Prostate gland (tissue), 2 donors: ENCODE measurements at regions not wholly inside any gene's neighbourhood (a gene's known extent, or its start where the extent isn't known, plus 50 kb on each side); places are given as distances from the start of the nearest gene placed in this dataset.
"Not testable (repeated sequence)": the region's sequence is repeated elsewhere in the genome, so short reads cannot be mapped to it uniquely, and the experiment has no call there.

Source experiments
- DNase-seq: peaks from one replicate; pipeline ENCODE4 v3.0.0-alpha.2; 2019; ENCODE audit warnings: low spot score
- H3K27ac ChIP-seq, 2 donors: fragments of 200-600 bp; sonication (generic); 2 replicates each; pipeline ENCODE4 v1.5.1; 2017 to 2019
- H3K27me3 ChIP-seq: fragments of 200-600 bp; sonication (generic); replicated peaks from 2 replicates; pipeline ENCODE4 v1.5.1; 2019; ENCODE audit not compliant: insufficient read depth
- H3K36me3 ChIP-seq, 2 donors: fragments of 200-600 bp; sonication (generic); 1 replicate in 1 of 2; 2 replicates in 1 of 2; pipeline versions ENCODE4 v1.5.1 to v1.8.1; 2017 to 2019
- H3K4me1 ChIP-seq: fragments of 200-600 bp; sonication (generic); replicated peaks from 2 replicates; pipeline ENCODE4 v1.5.1; 2019
- H3K4me3 ChIP-seq, 2 donors: fragments of 200-600 bp; sonication (generic); 2 replicates each; pipeline ENCODE4 v1.5.1; 2017 to 2019
- H3K9me3 ChIP-seq: fragments of 200-600 bp; sonication (generic); 2 replicates; pipeline ENCODE4 v1.5.1; 2017
- POLR2A ChIP-seq: fragments of 450-650 bp; IDR thresholded peaks from one replicate; pipeline ENCODE4 v1.6.1; 2016; ENCODE audit warnings: antibody characterized with exemption, mild to moderate bottlenecking
- POLR2AphosphoS5 ChIP-seq: sonication (generic); formaldehyde crosslinking; IDR thresholded peaks from one replicate; pipeline ENCODE4 v1.6.1; 2017; ENCODE audit warnings: antibody characterized with exemption
- WGBS: methylation state at CpG from one replicate; pipeline ENCODE4 v1.1.5; 2018; 5-methylcytosine and 5-hydroxymethylcytosine counted together
- intact Hi-C: fragments of 100-400 bp; cut with DNase I; formaldehyde crosslinking; loops from one replicate; pipeline ENCODE4 v1.14.2; 2022
- TF ChIP-seq, protein P1 (sequence below), 4 experiments: fragments of 200-600 bp in 2 of 4; fragments of 450-650 bp in 2 of 4; sonication (generic) in 2 of 4; IDR thresholded peaks; 1 replicate in 3 of 4; 2 replicates in 1 of 4; pipeline ENCODE4 v1.5.1; 2016 to 2019; ENCODE audit warnings: antibody characterized with exemption in 4 of 4, mild to moderate bottlenecking in 2 of 4, moderate library complexity in 2 of 4

DNA sequence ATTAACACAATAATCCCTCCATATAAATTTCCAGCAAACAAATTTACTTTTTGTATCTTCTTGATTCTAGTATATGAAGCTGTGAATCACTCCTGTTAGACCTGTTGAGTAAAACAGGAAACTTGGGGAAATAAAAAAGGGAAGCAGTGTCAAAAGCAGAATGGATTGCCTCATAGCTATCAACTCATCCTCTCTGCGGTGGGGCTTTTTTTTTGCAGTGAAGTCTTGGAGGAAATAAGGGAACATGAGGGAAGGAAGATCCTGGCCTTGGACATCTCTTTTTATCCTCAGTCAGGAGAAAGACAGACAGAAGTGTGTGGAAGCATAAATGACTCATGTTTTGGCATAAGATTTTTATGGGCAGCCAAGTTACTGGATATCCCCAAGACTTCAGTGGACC lies 332.5 kb downstream of the TFAP2A start:
- DNase-seq: no peak
- Histone ChIP-seq H3K4me3 (no peak overlapping the region), H3K36me3 (no peaks in the 10 kb centered on the region), H3K27ac (no peak overlapping the region), H3K27me3 (no peaks in the 10 kb centered on the region), H3K4me1 (no peaks in the 10 kb centered on the region), H3K9me3 (no peaks in the 10 kb centered on the region)
- WGBS: 64% methylated on average over 1 of the region's 1 CpG
- TF ChIP-seq POLR2AphosphoS5: no peak
- intact Hi-C loops: no loop called here

DNA sequence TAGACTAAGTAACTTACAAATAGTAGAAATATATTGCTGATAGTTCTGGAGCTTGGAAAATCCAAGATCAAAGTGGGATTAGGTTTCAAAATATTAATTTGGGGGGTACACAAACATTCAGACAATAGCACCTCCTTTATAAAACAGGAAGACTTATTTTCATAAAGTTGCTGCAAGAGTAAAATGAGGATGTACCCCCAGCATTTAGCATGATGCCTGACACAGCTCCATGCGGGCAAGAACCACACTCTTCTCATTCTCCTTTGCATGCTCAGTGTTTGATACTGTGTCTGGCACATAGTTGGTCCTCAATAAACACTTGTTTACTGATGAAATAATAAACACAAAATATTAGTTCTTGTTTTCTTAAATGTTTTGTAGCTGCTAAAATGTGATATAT lies 332.9 kb downstream of the TFAP2A start:
- no peaks in the 10 kb centered on the region for H3K36me3 ChIP-seq
- H3K4me3 ChIP-seq: no peak overlapping the region
- no peak overlapping the region for H3K27ac ChIP-seq
- H3K4me1 ChIP-seq: no peaks in the 10 kb centered on the region
- H3K27me3 ChIP-seq: no peaks in the 10 kb centered on the region
- 87% methylated on average over 1 of the region's 1 CpG for WGBS
- intact Hi-C loops: no loop called here
- no peaks in the 10 kb centered on the region for H3K9me3 ChIP-seq
- TF ChIP-seq POLR2AphosphoS5 (no peak), POLR2A (no peak)
- TF ChIP-seq, protein P1, sequence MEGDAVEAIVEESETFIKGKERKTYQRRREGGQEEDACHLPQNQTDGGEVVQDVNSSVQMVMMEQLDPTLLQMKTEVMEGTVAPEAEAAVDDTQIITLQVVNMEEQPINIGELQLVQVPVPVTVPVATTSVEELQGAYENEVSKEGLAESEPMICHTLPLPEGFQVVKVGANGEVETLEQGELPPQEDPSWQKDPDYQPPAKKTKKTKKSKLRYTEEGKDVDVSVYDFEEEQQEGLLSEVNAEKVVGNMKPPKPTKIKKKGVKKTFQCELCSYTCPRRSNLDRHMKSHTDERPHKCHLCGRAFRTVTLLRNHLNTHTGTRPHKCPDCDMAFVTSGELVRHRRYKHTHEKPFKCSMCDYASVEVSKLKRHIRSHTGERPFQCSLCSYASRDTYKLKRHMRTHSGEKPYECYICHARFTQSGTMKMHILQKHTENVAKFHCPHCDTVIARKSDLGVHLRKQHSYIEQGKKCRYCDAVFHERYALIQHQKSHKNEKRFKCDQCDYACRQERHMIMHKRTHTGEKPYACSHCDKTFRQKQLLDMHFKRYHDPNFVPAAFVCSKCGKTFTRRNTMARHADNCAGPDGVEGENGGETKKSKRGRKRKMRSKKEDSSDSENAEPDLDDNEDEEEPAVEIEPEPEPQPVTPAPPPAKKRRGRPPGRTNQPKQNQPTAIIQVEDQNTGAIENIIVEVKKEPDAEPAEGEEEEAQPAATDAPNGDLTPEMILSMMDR (IDR thresholded peaks at IDR 0.05): no peak
- DNase-seq: no peak

DNA sequence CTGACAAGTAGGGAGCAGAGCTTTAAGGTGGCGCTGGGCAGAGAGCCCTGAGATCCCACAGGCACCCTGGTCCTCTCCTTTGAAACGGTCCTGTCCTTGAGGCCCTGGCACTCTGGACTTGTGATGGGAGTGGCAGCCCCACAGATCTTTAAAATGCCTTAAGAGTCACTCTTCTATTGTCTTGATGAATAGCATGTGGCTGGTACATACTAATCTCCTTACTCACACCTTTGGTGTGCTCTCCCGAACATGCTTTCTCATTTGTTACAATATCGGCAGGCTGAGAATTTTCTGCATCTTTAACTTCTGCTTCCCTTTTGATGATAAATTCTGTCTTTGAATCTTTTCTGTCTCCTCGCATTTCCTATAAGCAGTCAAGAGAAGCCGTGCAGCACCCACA lies 333.8 kb downstream of the TFAP2A start:
- 90% methylated on average over 6 of the region's 6 CpGs for WGBS
- intact Hi-C loops: no loop called here

DNA sequence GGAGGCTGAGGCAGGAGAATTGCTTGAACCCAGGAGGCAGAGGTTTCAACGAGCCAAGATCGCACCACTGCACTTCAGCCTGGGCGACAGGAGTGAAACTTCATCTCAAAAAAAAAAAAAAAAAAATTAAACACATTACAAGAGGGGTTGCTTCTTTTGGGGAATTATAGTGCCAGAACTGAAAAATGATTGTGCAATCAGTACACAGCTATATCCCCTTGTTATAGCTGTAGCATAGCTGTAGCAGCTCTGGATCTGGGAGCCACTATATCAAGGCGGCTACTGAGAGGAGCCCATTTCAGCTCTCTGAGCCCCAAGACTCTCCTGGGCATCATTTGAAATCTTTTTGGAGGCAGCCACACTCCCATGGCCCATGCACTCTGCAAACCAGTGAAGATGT lies 334.3 kb downstream of the TFAP2A start:
- no peaks in the 10 kb centered on the region for H3K36me3 ChIP-seq
- TF ChIP-seq POLR2A: no peak
- TF ChIP-seq, protein P1 (IDR thresholded peaks at IDR 0.05): no peak
- no peak for TF ChIP-seq POLR2AphosphoS5
- H3K9me3 ChIP-seq: no peaks in the 10 kb centered on the region
- H3K4me1 ChIP-seq: no peaks in the 10 kb centered on the region
- no peak overlapping the region for H3K27ac ChIP-seq
- WGBS: 100% methylated on average over 4 of the region's 4 CpGs
- intact Hi-C loops: no loop called here
- no peak overlapping the region for H3K4me3 ChIP-seq
- no peak for DNase-seq
- no peaks in the 10 kb centered on the region for H3K27me3 ChIP-seq

More for the DNA sequence above, 333.8 kb downstream of the TFAP2A start:
- no peaks in the 10 kb centered on the region for H3K27me3 ChIP-seq
- no peaks in the 10 kb centered on the region for H3K4me1 ChIP-seq
- no peaks in the 10 kb centered on the region for H3K36me3 ChIP-seq
- H3K27ac ChIP-seq: no peak overlapping the region
- no peak for DNase-seq
- H3K4me3 ChIP-seq: no peak overlapping the region
- TF ChIP-seq, protein P1 (IDR thresholded peaks at IDR 0.05): no peak
- TF ChIP-seq POLR2AphosphoS5 (no peak), POLR2A (no peak)
- no peaks in the 10 kb centered on the region for H3K9me3 ChIP-seq

DNA sequence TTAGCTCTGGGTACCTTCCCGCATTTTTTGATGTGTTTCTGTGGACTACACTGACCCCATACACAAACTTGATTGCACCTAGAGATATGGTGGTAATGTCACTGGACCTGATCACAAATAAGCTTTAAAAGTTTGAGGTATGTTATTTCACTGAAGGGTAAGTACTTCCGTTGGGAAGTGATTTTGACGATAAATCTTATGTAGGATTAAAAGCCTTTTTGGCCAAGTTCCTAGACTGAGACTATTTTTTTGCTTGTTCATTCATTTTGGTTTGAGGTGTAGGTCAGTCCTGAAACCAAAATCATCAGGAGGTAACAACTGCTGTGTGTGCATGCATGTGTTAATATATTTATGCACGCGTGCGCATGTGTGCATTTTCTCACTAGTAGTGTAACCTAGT lies 336.3 kb downstream of the TFAP2A start:
- intact Hi-C loops: no loop called here

DNA sequence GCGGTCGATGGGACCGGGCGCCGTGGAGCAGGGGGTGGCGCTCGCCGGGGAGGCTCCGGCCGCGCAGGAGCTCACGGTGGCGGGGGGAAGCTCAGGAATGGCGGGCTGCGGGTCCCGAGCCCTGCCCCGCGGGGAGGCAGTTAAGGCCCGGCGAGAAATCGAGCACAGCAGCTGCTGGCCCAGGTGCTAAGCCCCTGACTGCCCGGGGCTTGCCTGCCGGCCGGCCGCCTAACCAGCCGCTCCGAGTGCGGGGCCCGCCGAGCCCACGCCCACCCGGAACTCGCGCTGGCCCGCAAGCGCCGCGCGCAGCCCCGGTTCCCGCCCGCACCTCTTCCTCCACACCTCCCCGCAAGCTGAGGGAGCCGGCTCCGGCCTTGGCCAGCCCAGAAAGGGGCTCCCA lies 340.1 kb downstream of the TFAP2A start:
- DNase-seq, H3K27ac ChIP-seq, H3K4me3 ChIP-seq, H3K4me1 ChIP-seq, H3K9me3 ChIP-seq, intact Hi-C loops, H3K27me3 ChIP-seq, H3K36me3 ChIP-seq: not testable (repeated sequence)
- 97% methylated on average over 40 of the region's 45 CpGs for WGBS

More for the DNA sequence above, 336.3 kb downstream of the TFAP2A start:
- TF ChIP-seq POLR2AphosphoS5 (no peak), POLR2A (no peak)
- TF ChIP-seq, protein P1 (IDR thresholded peaks at IDR 0.05): no peak
- no peak for DNase-seq
- Histone ChIP-seq H3K27me3 (no peaks in the 10 kb centered on the region), H3K4me3 (no peak overlapping the region), H3K36me3 (no peaks in the 10 kb centered on the region), H3K9me3 (no peaks in the 10 kb centered on the region), H3K4me1 (no peaks in the 10 kb centered on the region), H3K27ac (no peak overlapping the region)
- WGBS: 67% methylated on average over 6 of the region's 6 CpGs
